H9 (cell line): ENCODE measurements at regions not wholly inside any gene's neighbourhood (a gene's known extent, or its start where the extent isn't known, plus 50 kb on each side); places are given as distances from the start of the nearest gene placed in this dataset.

Source experiments
- DNase-seq: peaks from one replicate; pipeline ENCODE4 v3.0.0-alpha.2; 2017
- H2AFZ ChIP-seq: one replicate; pipeline ENCODE4 v1.6.1; 2013; ENCODE audit warnings: mild to moderate bottlenecking, low read length, control low read depth, moderate library complexity
- H2AK5ac ChIP-seq: 2 replicates; pipeline ENCODE4 v1.6.1; 2013; ENCODE audit warnings: low read length, control low read depth, mixed read lengths; ENCODE audit not compliant: insufficient read length
- H2BK120ac ChIP-seq: one replicate; pipeline ENCODE4 v1.6.1; 2013; ENCODE audit warnings: low read depth, mild to moderate bottlenecking, low read length, control low read depth, inconsistent platforms; ENCODE audit not compliant: poor library complexity, severe bottlenecking
- H2BK12ac ChIP-seq: 2 replicates; pipeline ENCODE4 v1.6.1; 2013; ENCODE audit warnings: low read length, control low read depth, mixed read lengths, low read depth; ENCODE audit not compliant: insufficient read length
- H2BK15ac ChIP-seq: 2 replicates; pipeline ENCODE4 v1.6.1; 2013; ENCODE audit warnings: low read depth, low read length, control low read depth
- H2BK20ac ChIP-seq: one replicate; pipeline ENCODE4 v1.6.1; 2013; ENCODE audit warnings: low read depth, mild to moderate bottlenecking, low read length, control low read depth, inconsistent platforms; ENCODE audit not compliant: poor library complexity, severe bottlenecking
- H2BK5ac ChIP-seq: 2 replicates; pipeline ENCODE4 v1.6.1; 2013; ENCODE audit warnings: low read length, control low read depth, mixed read lengths; ENCODE audit not compliant: insufficient read length
- H3K14ac ChIP-seq: 2 replicates; pipeline ENCODE4 v1.6.1; 2013; ENCODE audit warnings: low read length, control low read depth; ENCODE audit not compliant: insufficient read depth
- H3K18ac ChIP-seq: 2 replicates; pipeline ENCODE4 v1.6.1; 2013; ENCODE audit warnings: low read depth, mild to moderate bottlenecking, mixed read lengths, low read length, control low read depth; ENCODE audit not compliant: insufficient read length
- H3K23ac ChIP-seq: 2 replicates; pipeline ENCODE4 v1.6.1; 2013; ENCODE audit warnings: low read length, control low read depth, mixed read lengths, low read depth; ENCODE audit not compliant: insufficient read length
- H3K23me2 ChIP-seq: 2 replicates; pipeline ENCODE4 v1.6.1; 2013; ENCODE audit warnings: low read depth, mild to moderate bottlenecking, mixed read lengths, low read length, control low read depth; ENCODE audit not compliant: insufficient read length, poor library complexity, severe bottlenecking
- H3K27ac ChIP-seq: 2 replicates; pipeline ENCODE4 v1.5.1; 2013; ENCODE audit warnings: low read length, control low read depth, mixed read lengths, low read depth; ENCODE audit not compliant: insufficient read length
- H3K27me3 ChIP-seq: 2 replicates; pipeline ENCODE4 v1.6.1; 2013; ENCODE audit warnings: low read length, control low read depth, inconsistent platforms; ENCODE audit not compliant: insufficient read depth
- H3K4ac ChIP-seq: 2 replicates; pipeline ENCODE4 v1.6.1; 2013; ENCODE audit warnings: low read depth, mild to moderate bottlenecking, control low read depth, inconsistent platforms, low read length, moderate library complexity
- H3K4me1 ChIP-seq: 2 replicates; pipeline ENCODE4 v1.6.1; 2013; ENCODE audit warnings: low read length, control low read depth, inconsistent platforms; ENCODE audit not compliant: insufficient read depth
- H3K4me2 ChIP-seq: 2 replicates; pipeline ENCODE4 v1.6.1; 2013; ENCODE audit warnings: low read length, control low read depth, mixed read lengths; ENCODE audit not compliant: insufficient read length, insufficient read depth
- H3K56ac ChIP-seq: 2 replicates; pipeline ENCODE4 v1.6.1; 2013; ENCODE audit warnings: low read depth, mild to moderate bottlenecking, mixed read lengths, low read length, control low read depth; ENCODE audit not compliant: insufficient read length
- H3K79me1 ChIP-seq: 2 replicates; pipeline ENCODE4 v1.6.1; 2013; ENCODE audit warnings: low read depth, mild to moderate bottlenecking, moderate library complexity, low read length, control low read depth, inconsistent platforms; ENCODE audit not compliant: insufficient read depth, poor library complexity, severe bottlenecking
- H3K79me2 ChIP-seq: 2 replicates; pipeline ENCODE4 v1.6.1; 2013; ENCODE audit warnings: low read length, control low read depth, inconsistent platforms; ENCODE audit not compliant: insufficient read depth
- H3K9ac ChIP-seq: 2 replicates; pipeline ENCODE4 v1.6.1; 2013; ENCODE audit warnings: low read length, control low read depth, mixed read lengths; ENCODE audit not compliant: insufficient read length; ENCODE audit errors: extremely low read depth
- H3K9me3 ChIP-seq: one replicate; pipeline ENCODE4 v1.6.1; 2013; ENCODE audit warnings: low read depth, low read length, inconsistent platforms; ENCODE audit not compliant: control insufficient read depth
- H3T11ph ChIP-seq: one replicate; pipeline ENCODE4 v1.6.1; 2013; ENCODE audit warnings: mild to moderate bottlenecking, low read length, control low read depth, inconsistent platforms
- H4K20me1 ChIP-seq: one replicate; pipeline ENCODE4 v1.6.1; 2013; ENCODE audit not compliant: control insufficient read depth, insufficient read length, insufficient read depth
- H4K5ac ChIP-seq: 2 replicates; pipeline ENCODE4 v1.6.1; 2013; ENCODE audit warnings: low read depth, mild to moderate bottlenecking, mixed read lengths, low read length, control low read depth; ENCODE audit not compliant: insufficient read length
- H4K8ac ChIP-seq: replicated peaks from 2 replicates; pipeline ENCODE4 v1.6.1; 2013; ENCODE audit warnings: low read length, control low read depth, mixed read lengths, low read depth; ENCODE audit not compliant: insufficient read length
- H4K91ac ChIP-seq: 2 replicates; pipeline ENCODE4 v1.6.1; 2013; ENCODE audit warnings: low read depth, mild to moderate bottlenecking, moderate library complexity, mixed read lengths, low read length, control low read depth; ENCODE audit not compliant: insufficient read length
- H3K27ac Mint-ChIP-seq, 3 experiments: 2 replicates in 2 of 3; 3 replicates in 1 of 3; pipeline ENCODE4 v1.8.0; 2020 to 2021; ENCODE audit warnings: mixed read lengths in 3 of 3, mild to moderate bottlenecking in 1 of 3, moderate library complexity in 1 of 3
- H3K27me3 Mint-ChIP-seq: 2 replicates; pipeline ENCODE4 v1.8.0; 2021; ENCODE audit warnings: low read depth, mild to moderate bottlenecking, moderate library complexity, mixed read lengths
- H3K36me3 Mint-ChIP-seq, 3 experiments: 2 replicates in 2 of 3; 3 replicates in 1 of 3; pipeline ENCODE4 v1.8.0; 2020 to 2021; ENCODE audit warnings: low read depth in 3 of 3, mixed read lengths in 3 of 3; ENCODE audit not compliant: insufficient read depth in 1 of 3
- H3K4me1 Mint-ChIP-seq, 2 experiments: 2 replicates each; pipeline ENCODE4 v1.8.0; 2020; ENCODE audit warnings: mixed read lengths in 2 of 2
- H3K4me3 Mint-ChIP-seq, 2 experiments: 2 replicates in 1 of 2; 3 replicates in 1 of 2; pipeline ENCODE4 v1.8.0; 2020 to 2021; ENCODE audit warnings: mild to moderate bottlenecking in 2 of 2, mixed read lengths in 2 of 2, moderate library complexity in 1 of 2
- H3K9me3 Mint-ChIP-seq, 2 experiments: 2 replicates in 1 of 2; 3 replicates in 1 of 2; pipeline ENCODE4 v1.8.0; 2020; ENCODE audit warnings: mild to moderate bottlenecking in 2 of 2, mixed read lengths in 2 of 2, moderate library complexity in 1 of 2
- WGBS: extraction: QIAGEN DNeasy Blood & Tissue Kit; methylation state at CpG from one replicate; pipeline ENCODE4 v1.1.7; 2013; ENCODE audit warnings: missing lambda C conversion rate, low lambda C conversion rate, mixed read lengths; ENCODE audit not compliant: insufficient read length; ENCODE audit errors: extremely low coverage; 5-methylcytosine and 5-hydroxymethylcytosine counted together
- TF ChIP-seq, protein P1 (sequence below): fragments of 200-600 bp; sonication (generic); conservative IDR thresholded peaks from 3 replicates; pipeline ENCODE4 v1.8.0; 2021; ENCODE audit warnings: antibody characterized with exemption, mild to moderate bottlenecking

DNA sequence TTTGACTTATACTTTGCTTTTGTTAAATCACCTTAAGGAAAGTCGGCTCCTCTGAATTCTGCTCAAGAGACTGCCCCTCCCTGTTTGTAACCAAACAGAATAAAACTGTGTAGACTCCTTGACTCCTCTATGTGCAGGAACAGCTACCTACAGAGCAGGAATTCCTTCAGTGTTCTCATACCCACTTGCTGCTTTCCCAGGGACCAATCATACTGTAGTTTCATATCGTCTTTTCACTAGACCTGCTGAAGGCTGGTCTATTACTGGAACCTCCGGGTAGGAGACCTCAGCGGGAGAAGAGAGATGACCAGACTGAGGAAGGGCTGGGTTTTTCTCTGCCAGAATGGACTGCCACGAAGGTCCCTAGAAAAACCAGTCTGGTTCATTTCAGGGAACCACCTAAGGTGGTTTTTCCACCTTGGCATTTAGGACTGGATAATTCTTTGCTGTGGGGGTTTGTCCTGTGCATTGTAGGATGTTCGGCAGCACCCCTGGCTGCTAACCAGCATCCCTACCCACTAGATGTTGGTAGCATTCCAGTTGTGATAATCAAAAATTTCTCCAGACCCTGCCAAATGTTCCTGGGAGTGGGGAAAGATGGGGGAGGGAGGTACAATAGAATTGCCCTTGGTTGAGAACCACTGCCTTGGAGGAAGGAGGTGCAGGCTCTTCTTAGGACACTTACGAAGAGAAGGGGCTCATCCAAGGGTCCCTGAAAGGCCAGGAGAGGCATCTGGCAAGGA is 80.5 kb downstream of the DNAAF9 start:
- no CpG with 5 or more reads among the region's 7 CpGs for WGBS
- H2BK12ac ChIP-seq = no peak overlapping the region
- H2BK15ac ChIP-seq = no peak overlapping the region
- no peak overlapping the region for H2AFZ ChIP-seq
- H3K79me2 ChIP-seq = no peaks in the 10 kb centered on the region
- no peak overlapping the region for H3K4me3 Mint-ChIP-seq
- H3K4me1 Mint-ChIP-seq = no peaks in the 10 kb centered on the region
- TF ChIP-seq, protein P1, sequence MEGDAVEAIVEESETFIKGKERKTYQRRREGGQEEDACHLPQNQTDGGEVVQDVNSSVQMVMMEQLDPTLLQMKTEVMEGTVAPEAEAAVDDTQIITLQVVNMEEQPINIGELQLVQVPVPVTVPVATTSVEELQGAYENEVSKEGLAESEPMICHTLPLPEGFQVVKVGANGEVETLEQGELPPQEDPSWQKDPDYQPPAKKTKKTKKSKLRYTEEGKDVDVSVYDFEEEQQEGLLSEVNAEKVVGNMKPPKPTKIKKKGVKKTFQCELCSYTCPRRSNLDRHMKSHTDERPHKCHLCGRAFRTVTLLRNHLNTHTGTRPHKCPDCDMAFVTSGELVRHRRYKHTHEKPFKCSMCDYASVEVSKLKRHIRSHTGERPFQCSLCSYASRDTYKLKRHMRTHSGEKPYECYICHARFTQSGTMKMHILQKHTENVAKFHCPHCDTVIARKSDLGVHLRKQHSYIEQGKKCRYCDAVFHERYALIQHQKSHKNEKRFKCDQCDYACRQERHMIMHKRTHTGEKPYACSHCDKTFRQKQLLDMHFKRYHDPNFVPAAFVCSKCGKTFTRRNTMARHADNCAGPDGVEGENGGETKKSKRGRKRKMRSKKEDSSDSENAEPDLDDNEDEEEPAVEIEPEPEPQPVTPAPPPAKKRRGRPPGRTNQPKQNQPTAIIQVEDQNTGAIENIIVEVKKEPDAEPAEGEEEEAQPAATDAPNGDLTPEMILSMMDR = no peak
- H3K9me3 Mint-ChIP-seq = no peaks in the 10 kb centered on the region
- DNase-seq = no peak
- H3K27ac ChIP-seq = no peak overlapping the region
- H4K91ac ChIP-seq = no peak overlapping the region
- H3K23me2 ChIP-seq = no peaks in the 10 kb centered on the region
- no peak overlapping the region for H4K8ac ChIP-seq
- no peaks in the 10 kb centered on the region for H3K4me1 ChIP-seq
- H2BK5ac ChIP-seq = no peak overlapping the region
- H3K27ac Mint-ChIP-seq = peak overlapping the region in 1 of 3 experiments; percentile 41; a peak in 3 of 7 replicates
- no peaks in the 10 kb centered on the region for H4K20me1 ChIP-seq
- H4K5ac ChIP-seq = no peak overlapping the region
- no peak overlapping the region for H2BK20ac ChIP-seq
- peaks cover 0 to 13% (median 5%) of the 10 kb centered on the region in 3 experiments; a peak in 4 of 7 replicates for H3K36me3 Mint-ChIP-seq
- H3K79me1 ChIP-seq = no peaks in the 10 kb centered on the region
- H3K4ac ChIP-seq = no peak overlapping the region
- H3K23ac ChIP-seq = no peak overlapping the region
- H3K4me2 ChIP-seq = no peak overlapping the region
- no peak overlapping the region for H2BK120ac ChIP-seq
- no peak overlapping the region for H2AK5ac ChIP-seq
- no peak overlapping the region for H3K18ac ChIP-seq
- no peak overlapping the region for H3K9ac ChIP-seq
- no peak overlapping the region for H3K14ac ChIP-seq
- H3K27me3 ChIP-seq = no peaks in the 10 kb centered on the region
- H3T11ph ChIP-seq = no peak overlapping the region
- no peak overlapping the region for H3K56ac ChIP-seq
- H3K27me3 Mint-ChIP-seq = no peaks in the 10 kb centered on the region
- no peaks in the 10 kb centered on the region for H3K9me3 ChIP-seq
